GM18499 (cell line): ENCODE measurements at regions not wholly inside any gene's neighbourhood (a gene's known extent, or its start where the extent isn't known, plus 50 kb on each side); places are given as distances from the start of the nearest gene placed in this dataset.
"Not testable (repeated sequence)": the region's sequence is repeated elsewhere in the genome, so short reads cannot be mapped to it uniquely, and the experiment has no call there.

Experiments used
- ATAC-seq: cut with Tn5 transposase; IDR thresholded peaks from one replicate; pipeline ENCODE4 v1.9.1; 2021; ENCODE audit warnings: moderate number of reproducible peaks; ENCODE audit not compliant: insufficient read depth, unreplicated experiment

GRCh38 chr15:93973287-93973686 lies 258.1 kb upstream of the MCTP2 start:
- no peak for ATAC-seq

DNA sequence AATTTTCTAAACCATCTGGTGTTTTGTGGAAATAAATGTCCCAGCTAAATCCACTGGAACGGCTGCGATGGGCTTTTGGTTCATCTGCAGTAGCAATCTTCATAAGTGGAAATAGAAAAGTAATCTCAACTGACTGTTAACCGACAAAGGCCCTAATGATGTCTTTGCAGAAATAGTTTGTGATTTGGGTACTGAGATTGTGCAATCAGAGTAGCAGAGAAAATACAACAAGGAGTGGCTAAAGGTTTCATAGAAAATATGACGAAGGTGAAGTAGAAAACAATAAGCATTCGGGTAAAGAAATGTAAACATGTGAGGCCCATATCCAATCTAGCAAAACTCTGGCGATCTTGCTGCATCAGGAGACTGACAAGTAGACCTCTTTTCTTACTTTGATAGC lies 262.6 kb upstream of the MCTP2 start:
- no peak for ATAC-seq

- no peak for ATAC-seq
Observed at GRCh38 chr15:93965304-93965908, 266.0 kb upstream of the MCTP2 start.

GRCh38 chr15:93954985-93955571 lies 276.3 kb upstream of the MCTP2 start:
- ATAC-seq, result no peak

DNA sequence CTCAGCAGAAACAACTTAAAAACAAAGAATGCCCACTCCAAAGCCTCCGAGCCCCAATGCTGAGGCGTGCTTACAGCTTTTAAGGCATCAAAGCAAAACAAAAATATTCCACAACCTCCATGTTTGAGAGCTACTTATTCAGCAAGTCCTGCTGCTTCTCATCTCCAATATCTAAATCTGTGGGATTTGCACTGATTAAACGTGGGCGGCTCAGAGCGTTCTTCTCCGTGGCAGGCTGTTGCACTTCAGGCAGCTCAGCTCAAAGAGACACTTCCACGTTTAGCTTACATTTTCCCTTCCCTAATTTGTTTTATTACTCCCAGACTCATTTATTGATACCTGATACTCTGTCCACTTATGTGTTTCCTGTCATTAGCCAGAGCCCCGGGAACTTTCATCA lies 282.6 kb upstream of the MCTP2 start:
- ATAC-seq, result no peak

GRCh38 chr15:93943586-93943985 lies 287.8 kb upstream of the MCTP2 start:
- no peak for ATAC-seq

DNA sequence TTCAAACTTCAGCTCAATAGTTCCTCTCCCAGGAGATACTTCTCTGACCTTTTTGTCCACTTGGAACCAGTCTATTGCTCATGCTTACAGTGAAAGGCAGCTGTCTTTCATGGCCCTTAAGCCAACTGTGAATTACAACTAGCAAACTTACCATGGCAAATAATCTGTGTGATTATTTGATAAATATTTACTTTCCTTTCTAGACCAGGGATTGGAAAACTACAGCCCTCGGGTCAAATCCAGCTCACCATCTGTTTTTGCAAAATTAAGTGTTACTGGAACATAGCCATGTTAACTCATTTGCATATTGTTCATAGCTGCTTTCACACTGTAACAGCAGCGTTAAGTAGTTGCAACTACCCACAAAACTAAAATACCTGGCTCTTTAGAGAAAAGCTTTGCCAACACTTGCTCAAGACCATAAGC lies 289.1 kb upstream of the MCTP2 start:
- ATAC-seq, result no peak

GRCh38 chr15:93941697-93942096 lies 289.7 kb upstream of the MCTP2 start:
- no peak for ATAC-seq

DNA sequence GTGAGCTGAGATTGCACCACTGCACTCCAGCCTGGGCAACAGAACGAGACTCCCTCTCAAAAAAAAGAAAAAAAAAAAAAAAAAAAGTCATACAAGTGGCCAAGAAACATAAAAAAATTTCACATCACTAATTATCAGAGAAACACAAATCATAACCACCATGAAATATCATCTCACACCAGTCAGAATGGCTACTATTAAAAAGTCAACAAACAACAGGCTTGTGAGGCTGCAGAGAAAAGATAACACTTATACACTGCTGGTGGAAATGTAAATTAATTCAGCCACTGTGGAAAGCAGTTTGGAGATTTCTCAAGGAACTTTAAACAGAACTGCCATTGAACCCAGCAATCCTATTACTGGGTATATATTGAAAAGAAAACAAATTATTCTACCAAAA lies 291.1 kb upstream of the MCTP2 start:
- no peak for ATAC-seq

- peak; percentile 66 for ATAC-seq
Observed at GRCh38 chr15:93932164-93932776, 299.1 kb upstream of the MCTP2 start.

GRCh38 chr15:93929375-93930094 lies 301.8 kb upstream of the MCTP2 start:
- ATAC-seq, result no peak

GRCh38 chr15:93920204-93920603 lies 311.2 kb upstream of the MCTP2 start:
- no peak for ATAC-seq

- ATAC-seq, result not testable (repeated sequence)
Observed at GRCh38 chr15:93918801-93919200, 312.6 kb upstream of the MCTP2 start.

GRCh38 chr15:93917181-93917580 lies 314.2 kb upstream of the MCTP2 start:
- ATAC-seq, result no peak

- ATAC-seq, result no peak
Observed at GRCh38 chr15:93913871-93914270, 317.5 kb upstream of the MCTP2 start.

GRCh38 chr15:93913310-93913709 lies 318.1 kb upstream of the MCTP2 start:
- ATAC-seq, result no peak

- no peak for ATAC-seq
Observed at GRCh38 chr15:93900476-93901400, 330.6 kb upstream of the MCTP2 start.

GRCh38 chr15:93899817-93900216 lies 331.5 kb upstream of the MCTP2 start:
- no peak for ATAC-seq

GRCh38 chr15:93897377-93897776 lies 334.0 kb upstream of the MCTP2 start:
- ATAC-seq, result no peak
